GM23338 (cell line): ENCODE measurements at regions not wholly inside any gene's neighbourhood (a gene's known extent, or its start where the extent isn't known, plus 50 kb on each side); places are given as distances from the start of the nearest gene placed in this dataset.

Source experiments
- ATAC-seq: fragments of 200-7000 bp; cut with Tn5 transposase; 3 replicates; pipeline ENCODE4 v1.9.1; 2020
- DNase-seq: peaks from one replicate; pipeline ENCODE4 v3.0.0-alpha.2; 2015; ENCODE audit warnings: low spot score
- H2AFZ ChIP-seq: fragments of 200-600 bp; sonication (generic); 2 replicates; pipeline ENCODE4 v1.8.0; 2016; ENCODE audit warnings: antibody characterized with exemption, mild to moderate bottlenecking, moderate library complexity
- H3F3A ChIP-seq: fragments of 200-600 bp; sonication (generic); replicated peaks from 2 replicates; pipeline ENCODE4 v1.8.0; 2017; ENCODE audit warnings: antibody characterized with exemption, mixed run types, low read depth
- H3K27ac ChIP-seq: fragments of 200-600 bp; sonication (generic); 2 replicates; pipeline ENCODE4 v1.6.1; 2016; ENCODE audit warnings: low read depth
- H3K27me3 ChIP-seq: fragments of 200-600 bp; sonication (generic); 2 replicates; pipeline ENCODE4 v1.8.0; 2016; ENCODE audit warnings: mild to moderate bottlenecking, mixed run types, moderate library complexity; ENCODE audit not compliant: insufficient read depth
- H3K36me3 ChIP-seq: fragments of 200-600 bp; sonication (generic); 2 replicates; pipeline ENCODE4 v1.8.0; 2016; ENCODE audit warnings: mild to moderate bottlenecking; ENCODE audit not compliant: insufficient read depth
- H3K4me1 ChIP-seq: fragments of 200-600 bp; sonication (generic); 2 replicates; pipeline ENCODE4 v1.8.0; 2016; ENCODE audit warnings: mild to moderate bottlenecking, moderate library complexity; ENCODE audit not compliant: insufficient read depth
- H3K4me2 ChIP-seq: fragments of 200-600 bp; sonication (generic); 2 replicates; pipeline ENCODE4 v1.7.1; 2017; ENCODE audit warnings: mixed run types
- H3K4me3 ChIP-seq: fragments of 200-600 bp; sonication (generic); 2 replicates; pipeline ENCODE4 v1.6.1; 2016; ENCODE audit warnings: mixed run types
- H3K79me2 ChIP-seq: fragments of 200-600 bp; sonication (generic); replicated peaks from 2 replicates; pipeline ENCODE4 v1.8.0; 2017; ENCODE audit warnings: mild to moderate bottlenecking; ENCODE audit not compliant: insufficient read depth
- H3K9me2 ChIP-seq: fragments of 200-600 bp; sonication (generic); 2 replicates; pipeline ENCODE4 v1.8.0; 2017; ENCODE audit not compliant: insufficient read depth
- H4K20me1 ChIP-seq: fragments of 200-600 bp; sonication (generic); replicated peaks from 2 replicates; pipeline ENCODE4 v1.8.0; 2017; ENCODE audit warnings: mild to moderate bottlenecking; ENCODE audit not compliant: insufficient read depth
- H3K27ac Mint-ChIP-seq: 2 replicates; pipeline ENCODE4 v1.8.0; 2020; ENCODE audit warnings: inconsistent platforms, mild to moderate bottlenecking, moderate library complexity, mixed read lengths
- H3K27me3 Mint-ChIP-seq: 3 replicates; pipeline ENCODE4 v1.8.0; 2022; ENCODE audit warnings: low read depth, mild to moderate bottlenecking, moderate library complexity, mixed read lengths, inconsistent platforms; ENCODE audit not compliant: insufficient read depth, poor library complexity
- H3K36me3 Mint-ChIP-seq: 3 replicates; pipeline ENCODE4 v1.8.0; 2021; ENCODE audit warnings: low read depth, mild to moderate bottlenecking, inconsistent platforms, moderate library complexity, mixed read lengths
- H3K4me1 Mint-ChIP-seq: 3 replicates; pipeline ENCODE4 v1.8.0; 2020; ENCODE audit warnings: mild to moderate bottlenecking, inconsistent platforms, mixed read lengths
- H3K4me3 Mint-ChIP-seq: 3 replicates; pipeline ENCODE4 v1.8.0; 2021; ENCODE audit warnings: moderate library complexity, mild to moderate bottlenecking, inconsistent platforms, mixed read lengths
- H3K9me3 Mint-ChIP-seq: 3 replicates; pipeline ENCODE4 v1.8.0; 2020; ENCODE audit warnings: moderate library complexity, mild to moderate bottlenecking, inconsistent platforms, mixed read lengths
- CREB1 ChIP-seq: fragments of 250-450 bp; sonication (Bioruptor Pico); IDR thresholded peaks from 2 replicates; pipeline ENCODE4 v1.5.0; 2020; ENCODE audit warnings: low read depth, mild to moderate bottlenecking, moderate library complexity
- EZH2phosphoT487 ChIP-seq: fragments of 200-600 bp; sonication (generic); IDR thresholded peaks from one replicate; pipeline ENCODE4 v1.8.1; 2018; ENCODE audit warnings: antibody characterized with exemption; ENCODE audit not compliant: unreplicated experiment
- JUNB ChIP-seq: IDR thresholded peaks from one replicate; pipeline ENCODE4 v1.6.1; 2016; ENCODE audit warnings: antibody characterized with exemption; ENCODE audit not compliant: unreplicated experiment
- NANOG ChIP-seq: IDR thresholded peaks from 2 replicates; pipeline ENCODE4 v1.6.1; 2016; ENCODE audit warnings: antibody characterized with exemption, borderline replicate concordance
- POLR2AphosphoS5 ChIP-seq: IDR thresholded peaks from 2 replicates; pipeline ENCODE4 v1.6.1; 2016; ENCODE audit warnings: antibody characterized with exemption, low read depth
- STAT1 ChIP-seq: IDR thresholded peaks from one replicate; pipeline ENCODE4 v1.6.1; 2016; ENCODE audit warnings: antibody characterized with exemption; ENCODE audit not compliant: unreplicated experiment
- ZNF331 ChIP-seq: fragments of 250-450 bp; sonication (Bioruptor Pico); IDR thresholded peaks from 2 replicates; pipeline ENCODE4 v1.5.0; 2020; ENCODE audit warnings: low read depth, mild to moderate bottlenecking, moderate library complexity
- TF ChIP-seq, protein P1 (sequence below), 2 experiments: fragments of 200-600 bp in 1 of 2; sonication (generic) in 1 of 2; conservative IDR thresholded peaks; 2 replicates each; pipeline versions ENCODE4 v1.5.1 to v1.6.1; 2016 to 2017; ENCODE audit warnings: antibody characterized with exemption in 2 of 2, low read depth in 2 of 2, mild to moderate bottlenecking in 2 of 2, moderate library complexity in 1 of 2

GRCh38 chr4:181677201-181677600 lies 566.0 kb upstream of the TENM3 start:
- H3K9me3 Mint-ChIP-seq = no peaks in the 10 kb centered on the region
- TF ChIP-seq POLR2AphosphoS5 = no peak
- no peak for TF ChIP-seq CREB1 (CRISPR knock-in tag)
- TF ChIP-seq EZH2phosphoT487 = no peak
- TF ChIP-seq, protein P1, sequence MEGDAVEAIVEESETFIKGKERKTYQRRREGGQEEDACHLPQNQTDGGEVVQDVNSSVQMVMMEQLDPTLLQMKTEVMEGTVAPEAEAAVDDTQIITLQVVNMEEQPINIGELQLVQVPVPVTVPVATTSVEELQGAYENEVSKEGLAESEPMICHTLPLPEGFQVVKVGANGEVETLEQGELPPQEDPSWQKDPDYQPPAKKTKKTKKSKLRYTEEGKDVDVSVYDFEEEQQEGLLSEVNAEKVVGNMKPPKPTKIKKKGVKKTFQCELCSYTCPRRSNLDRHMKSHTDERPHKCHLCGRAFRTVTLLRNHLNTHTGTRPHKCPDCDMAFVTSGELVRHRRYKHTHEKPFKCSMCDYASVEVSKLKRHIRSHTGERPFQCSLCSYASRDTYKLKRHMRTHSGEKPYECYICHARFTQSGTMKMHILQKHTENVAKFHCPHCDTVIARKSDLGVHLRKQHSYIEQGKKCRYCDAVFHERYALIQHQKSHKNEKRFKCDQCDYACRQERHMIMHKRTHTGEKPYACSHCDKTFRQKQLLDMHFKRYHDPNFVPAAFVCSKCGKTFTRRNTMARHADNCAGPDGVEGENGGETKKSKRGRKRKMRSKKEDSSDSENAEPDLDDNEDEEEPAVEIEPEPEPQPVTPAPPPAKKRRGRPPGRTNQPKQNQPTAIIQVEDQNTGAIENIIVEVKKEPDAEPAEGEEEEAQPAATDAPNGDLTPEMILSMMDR (conservative IDR thresholded peaks at IDR 0.05; ENCODE audit: low read depth in 2 of 2) = no peak
- TF ChIP-seq STAT1 = no peak
- TF ChIP-seq JUNB = no peak
- no peak for TF ChIP-seq ZNF331
- H3K27me3 Mint-ChIP-seq = no peaks in the 10 kb centered on the region
- no peaks in the 10 kb centered on the region for H3K79me2 ChIP-seq
- H3K27me3 ChIP-seq = no peaks in the 10 kb centered on the region
- H3K27ac Mint-ChIP-seq = no peak overlapping the region
- no peaks in the 10 kb centered on the region for H3F3A ChIP-seq
- DNase-seq (no peak), ATAC-seq (no peak)
- no peaks in the 10 kb centered on the region for H3K36me3 ChIP-seq
- H3K27ac ChIP-seq = no peak overlapping the region
- no peaks in the 10 kb centered on the region for H4K20me1 ChIP-seq
- H3K4me2 ChIP-seq = no peak overlapping the region
- no peaks in the 10 kb centered on the region for H3K4me1 ChIP-seq
- H3K36me3 Mint-ChIP-seq = no peaks in the 10 kb centered on the region
- H2AFZ ChIP-seq = no peak overlapping the region
- no peaks in the 10 kb centered on the region for H3K9me2 ChIP-seq
- no peaks in the 10 kb centered on the region for H3K4me1 Mint-ChIP-seq
- H3K4me3 Mint-ChIP-seq = no peak overlapping the region
- H3K4me3 ChIP-seq = no peak overlapping the region

DNA sequence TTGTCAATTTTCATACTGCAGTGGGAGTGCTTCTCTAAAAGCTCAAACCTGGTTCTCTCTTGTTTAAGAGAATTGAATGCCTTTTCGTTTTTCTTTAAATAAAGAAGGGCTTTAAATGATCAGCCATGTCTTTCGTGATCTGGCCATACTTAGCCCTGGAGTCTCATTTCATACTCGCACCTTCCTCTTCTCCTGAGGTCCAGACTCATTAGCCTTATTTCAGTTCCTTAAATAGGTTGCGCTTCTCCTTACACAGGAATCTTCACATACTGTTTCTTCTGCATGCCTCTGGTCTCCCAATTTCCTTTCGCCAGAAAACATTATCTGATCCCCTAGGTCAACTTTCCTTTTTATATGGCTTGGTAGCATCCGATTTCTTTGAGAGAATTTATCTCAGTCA lies 565.6 kb upstream of the TENM3 start:
- no peaks in the 10 kb centered on the region for H3K79me2 ChIP-seq
- H3K4me2 ChIP-seq = no peak overlapping the region
- H4K20me1 ChIP-seq = no peaks in the 10 kb centered on the region
- no peak overlapping the region for H2AFZ ChIP-seq
- Mint-ChIP-seq H3K27ac (no peak overlapping the region; the same call in 1 of the 2 replicates), H3K27me3 (no peaks in the 10 kb centered on the region), H3K36me3 (no peaks in the 10 kb centered on the region), H3K9me3 (no peaks in the 10 kb centered on the region), H3K4me1 (no peaks in the 10 kb centered on the region), H3K4me3 (no peak overlapping the region)
- H3F3A ChIP-seq = no peaks in the 10 kb centered on the region
- H3K4me3 ChIP-seq = no peak overlapping the region
- no peaks in the 10 kb centered on the region for H3K4me1 ChIP-seq
- ATAC-seq = no peak
- no peak overlapping the region for H3K27ac ChIP-seq
- no peaks in the 10 kb centered on the region for H3K9me2 ChIP-seq
- H3K36me3 ChIP-seq = no peaks in the 10 kb centered on the region
- DNase-seq = no peak
- TF ChIP-seq, protein P1 (conservative IDR thresholded peaks at IDR 0.05; ENCODE audit: low read depth in 2 of 2) = no peak
- TF ChIP-seq STAT1 = no peak
- no peak for TF ChIP-seq CREB1 (CRISPR knock-in tag)
- no peak for TF ChIP-seq NANOG
- no peaks in the 10 kb centered on the region for H3K27me3 ChIP-seq
